Superior temporal gyrus (tissue), 1 donor: ENCODE measurements at regions not wholly inside any gene's neighbourhood (a gene's known extent, or its start where the extent isn't known, plus 50 kb on each side); places are given as distances from the start of the nearest gene placed in this dataset.
"Not testable (repeated sequence)": the region's sequence is repeated elsewhere in the genome, so short reads cannot be mapped to it uniquely, and the experiment has no call there.

Experiments
- DNase-seq: peaks from one replicate; pipeline ENCODE4 v3.0.0-alpha.2; 2016; ENCODE audit errors: extremely low spot score

- no peak for DNase-seq
These were observed 271.3 kb downstream of the FGFR2 start for GRCh38 chr10:121326905-121327304.

DNA sequence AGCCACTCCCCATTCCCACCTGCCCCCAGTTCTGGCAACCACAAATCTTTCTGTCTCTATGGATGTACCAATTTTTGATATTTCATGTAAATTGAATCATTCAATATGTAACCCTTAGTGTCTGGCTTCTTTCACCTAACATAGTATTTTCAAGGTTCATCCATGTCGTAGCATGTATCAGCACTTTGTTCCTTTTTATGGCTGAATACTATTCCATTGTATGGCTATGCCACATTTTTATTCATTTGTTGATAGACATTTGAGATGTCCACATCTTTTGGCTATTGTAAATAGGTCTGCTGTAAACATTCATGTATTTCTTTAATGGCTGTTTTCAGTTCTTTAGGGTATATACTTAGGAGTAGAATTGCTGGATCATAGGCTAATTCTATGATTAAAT lies 270.5 kb downstream of the FGFR2 start:
- no peak for DNase-seq

DNA sequence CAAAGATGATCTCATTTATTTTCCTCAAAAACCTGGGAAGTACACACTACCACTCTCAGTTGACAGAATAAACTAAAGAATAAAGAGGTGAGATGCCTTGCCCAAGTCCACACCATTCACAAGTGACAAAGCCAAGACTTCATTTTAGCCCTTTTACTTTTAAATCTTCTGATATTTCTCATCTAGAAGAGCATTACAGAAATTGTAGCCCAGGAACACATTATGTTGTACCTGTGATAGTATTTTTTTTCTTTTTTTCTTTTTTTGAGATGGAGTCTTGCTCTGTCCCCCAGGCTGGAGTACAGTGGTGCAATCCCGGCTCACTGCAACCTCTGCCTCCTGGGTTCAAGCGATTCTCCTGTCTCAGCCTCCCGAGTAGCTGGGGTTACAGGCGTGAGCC lies 268.6 kb downstream of the FGFR2 start:
- DNase-seq, result not testable (repeated sequence)

- DNase-seq, result no peak
These were observed 267.7 kb downstream of the FGFR2 start for GRCh38 chr10:121330563-121330962.

- no peak for DNase-seq
These were observed 265.9 kb downstream of the FGFR2 start for GRCh38 chr10:121332353-121332752.

DNA sequence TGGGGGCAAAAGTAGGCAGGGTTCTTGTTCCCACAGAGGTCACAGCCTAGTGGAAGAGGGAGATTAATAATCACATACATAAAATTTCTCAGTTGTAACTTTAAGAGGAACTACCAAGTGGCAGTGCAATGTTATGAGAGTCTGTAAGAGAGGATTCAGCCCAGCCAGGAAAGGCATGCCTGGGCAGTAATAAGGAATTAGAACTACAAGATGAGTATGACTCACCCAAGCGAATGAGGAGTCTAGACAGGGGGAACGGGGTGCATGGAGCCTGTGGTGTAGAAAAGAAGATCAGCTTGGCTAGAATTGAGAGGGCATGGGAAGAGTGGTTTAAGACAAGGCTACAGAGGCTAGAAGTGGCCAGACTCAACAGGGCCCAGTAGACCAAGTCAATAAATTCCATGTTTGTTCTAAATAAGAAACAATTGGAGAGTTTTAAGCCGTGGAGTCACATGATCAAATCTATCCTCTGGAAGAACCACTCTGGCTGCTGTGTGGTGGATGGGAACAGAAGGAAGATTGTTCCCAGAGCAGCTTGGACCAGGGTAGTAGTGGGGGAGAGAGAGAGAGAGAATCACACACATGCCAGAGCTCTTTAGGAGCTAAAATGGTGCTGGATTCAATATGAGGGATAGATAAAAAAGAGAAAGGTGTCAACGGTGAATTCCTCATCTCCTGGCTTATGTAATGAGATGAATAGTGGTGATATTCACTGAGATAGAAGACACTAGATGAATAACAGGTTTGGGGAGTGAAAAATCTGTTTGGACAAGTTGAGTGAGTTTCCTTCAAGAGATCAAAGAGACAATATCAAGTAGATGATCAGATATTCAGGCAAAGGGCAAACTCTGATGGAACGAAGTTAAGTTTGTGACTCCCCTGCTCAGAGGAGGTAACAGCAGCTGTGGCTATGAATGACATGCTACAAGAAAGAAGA lies 265.1 kb downstream of the FGFR2 start:
- DNase-seq, result peak; percentile 74

DNA sequence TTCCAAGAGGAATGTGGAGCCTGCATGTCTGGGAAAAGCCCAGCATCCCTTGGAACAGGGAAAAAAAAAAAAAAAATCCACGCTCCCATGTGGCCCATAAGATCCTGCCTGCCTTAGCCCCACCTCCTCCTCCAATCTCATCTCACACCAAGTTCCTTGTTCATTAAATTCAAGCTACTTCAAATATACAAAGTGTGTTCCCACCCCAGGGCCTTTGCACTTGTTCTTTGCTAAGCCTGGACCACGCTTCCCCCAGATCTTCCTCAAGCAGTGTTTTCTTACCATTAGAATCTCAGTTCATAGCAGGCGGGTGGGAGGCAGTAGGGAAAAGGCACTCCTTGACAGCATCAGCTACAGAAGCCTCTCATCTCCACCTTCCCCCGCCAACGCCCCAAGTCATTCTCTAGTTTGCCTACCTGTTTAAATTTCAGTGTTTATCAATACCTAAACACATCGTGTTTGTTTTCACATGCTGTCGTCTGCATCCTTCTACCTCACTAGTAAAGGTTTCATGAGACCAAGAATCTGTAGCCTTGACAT lies 262.8 kb downstream of the FGFR2 start:
- DNase-seq, result no peak

GRCh38 chr10:121337427-121337826 lies 260.8 kb downstream of the FGFR2 start:
- DNase-seq, result peak; percentile 19

DNA sequence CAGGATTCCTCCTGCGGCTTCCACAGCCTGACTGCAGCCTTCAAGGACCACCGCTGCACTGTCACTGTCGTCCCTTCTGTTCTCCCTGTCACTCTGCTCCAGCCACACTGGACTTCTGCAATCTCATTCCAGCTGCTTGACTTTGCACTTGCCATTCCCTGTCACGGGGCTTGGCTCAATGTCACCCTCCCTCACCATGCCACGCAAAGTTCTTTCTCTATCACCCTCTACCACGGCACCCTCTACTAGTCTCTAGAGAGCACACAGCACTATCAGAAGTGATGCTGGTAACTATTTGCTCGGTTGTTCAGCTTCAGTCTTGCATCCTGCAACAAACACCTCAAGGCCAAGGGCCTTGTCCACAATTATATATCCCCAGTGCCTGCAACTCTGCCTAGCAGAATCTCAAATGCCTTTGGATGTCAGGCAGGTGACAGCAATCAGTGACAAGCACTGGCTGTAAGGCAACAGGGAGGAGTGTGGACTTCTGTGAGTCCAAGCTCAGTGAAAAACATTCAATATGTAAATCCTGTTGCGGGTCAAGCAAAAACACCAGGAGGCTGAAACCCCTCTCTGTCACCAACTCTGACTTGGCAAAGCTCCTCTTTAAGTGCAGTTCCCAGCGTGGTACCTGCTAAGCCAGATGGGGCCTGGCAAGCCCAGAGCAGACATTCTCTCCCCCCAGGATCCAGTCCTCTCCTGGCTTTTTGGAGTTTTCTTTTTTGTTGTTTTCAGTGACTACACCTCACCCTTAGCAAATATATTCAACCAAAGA lies 259.9 kb downstream of the FGFR2 start:
- DNase-seq, result no peak

GRCh38 chr10:121339114-121339513 lies 259.1 kb downstream of the FGFR2 start:
- DNase-seq, result no peak

DNA sequence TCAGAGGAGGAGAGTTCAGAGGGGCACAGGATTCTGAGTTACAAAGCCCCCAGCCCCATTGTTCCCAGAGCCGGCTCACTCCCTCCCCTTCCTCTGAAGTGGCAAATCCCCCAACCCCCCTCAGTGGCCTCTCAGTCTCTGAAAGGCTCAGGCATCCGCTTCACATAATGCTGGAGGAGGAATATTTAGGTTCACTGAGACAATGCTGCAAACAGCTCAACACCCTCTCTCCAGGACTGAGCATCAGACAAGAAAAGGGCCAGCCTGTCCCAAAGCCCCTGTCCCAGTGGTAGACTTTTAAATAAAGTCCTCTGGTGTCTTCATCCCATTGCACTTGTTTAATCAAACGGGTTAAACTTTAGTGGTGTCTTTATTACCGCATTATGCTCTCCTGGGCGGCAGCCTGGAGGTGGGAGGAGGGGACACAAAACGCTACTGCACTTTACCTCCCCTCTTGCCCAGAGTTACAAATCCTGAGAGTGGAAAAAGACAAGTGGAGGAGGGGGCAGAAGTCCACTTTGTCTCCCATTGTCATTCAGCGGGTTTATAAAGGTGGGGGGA lies 257.9 kb downstream of the FGFR2 start:
- no peak for DNase-seq

DNA sequence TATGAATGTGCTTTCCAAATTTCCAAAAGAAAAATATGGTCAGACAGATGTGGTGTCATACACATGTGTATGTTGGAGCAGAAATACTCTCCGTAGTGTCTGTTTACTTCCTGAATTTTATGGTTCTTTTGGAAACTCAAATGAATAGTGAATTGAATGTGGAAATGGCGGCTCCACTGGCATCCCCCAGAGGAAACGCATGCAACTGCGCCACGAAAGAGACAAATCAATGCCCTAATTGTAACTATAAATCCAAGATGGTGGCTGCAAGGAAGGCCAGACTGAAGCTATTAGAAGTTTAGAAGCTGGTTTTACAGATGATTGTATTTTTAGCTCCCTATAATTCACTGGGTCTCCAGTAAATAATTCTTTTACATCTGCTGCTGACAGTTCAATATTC lies 246.7 kb downstream of the FGFR2 start:
- no peak for DNase-seq

GRCh38 chr10:121352231-121352855 lies 245.9 kb downstream of the FGFR2 start:
- DNase-seq, result no peak

- no peak for DNase-seq
These were observed 243.1 kb downstream of the FGFR2 start for GRCh38 chr10:121355161-121355560.

GRCh38 chr10:121356183-121356582 lies 242.1 kb downstream of the FGFR2 start:
- no peak for DNase-seq

DNA sequence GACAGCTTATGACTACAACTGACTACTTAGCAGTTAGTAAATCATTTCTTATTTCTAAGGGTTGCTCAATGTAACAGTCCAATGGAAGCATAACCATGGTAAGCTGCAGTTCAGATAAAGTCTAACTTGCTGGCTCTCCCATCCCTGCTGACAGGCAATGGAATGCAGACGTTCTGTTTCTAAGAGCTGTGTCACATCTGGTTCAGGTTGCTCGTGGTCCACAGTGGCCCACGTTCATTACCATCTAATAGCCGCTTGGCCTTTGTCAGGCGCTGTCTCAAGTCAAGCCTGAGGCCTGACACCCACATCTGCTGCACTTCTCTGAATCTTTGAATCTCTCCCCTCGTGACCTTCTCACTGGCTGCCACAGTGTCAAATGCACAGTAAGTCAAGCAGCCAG lies 240.8 kb downstream of the FGFR2 start:
- no peak for DNase-seq

DNA sequence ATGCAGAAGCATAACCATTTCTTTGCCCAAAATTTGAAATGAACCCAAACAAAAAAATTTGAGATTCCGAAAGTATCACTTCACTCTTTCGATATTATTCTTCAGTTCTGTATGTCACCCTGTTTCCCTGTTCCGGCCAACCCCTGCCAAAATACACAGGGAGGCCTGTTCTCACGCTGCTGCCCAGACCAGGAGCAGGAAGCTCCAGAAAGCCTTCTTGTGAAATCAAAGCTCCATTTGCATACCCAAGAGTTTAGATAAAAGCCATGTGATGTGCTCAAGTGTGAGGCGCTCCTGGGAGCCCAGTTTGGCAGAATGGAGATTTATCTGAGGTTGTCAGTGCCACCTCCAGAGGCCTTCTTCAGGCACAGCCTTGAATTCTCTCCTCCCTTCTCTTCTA lies 236.2 kb downstream of the FGFR2 start:
- no peak for DNase-seq

- DNase-seq, result no peak
These were observed 232.7 kb downstream of the FGFR2 start for GRCh38 chr10:121365566-121365965.

- peak; percentile 76 for DNase-seq
These were observed 229.8 kb downstream of the FGFR2 start for GRCh38 chr10:121368347-121369025.

- no peak for DNase-seq
These were observed 228.6 kb downstream of the FGFR2 start for GRCh38 chr10:121369616-121370015.

DNA sequence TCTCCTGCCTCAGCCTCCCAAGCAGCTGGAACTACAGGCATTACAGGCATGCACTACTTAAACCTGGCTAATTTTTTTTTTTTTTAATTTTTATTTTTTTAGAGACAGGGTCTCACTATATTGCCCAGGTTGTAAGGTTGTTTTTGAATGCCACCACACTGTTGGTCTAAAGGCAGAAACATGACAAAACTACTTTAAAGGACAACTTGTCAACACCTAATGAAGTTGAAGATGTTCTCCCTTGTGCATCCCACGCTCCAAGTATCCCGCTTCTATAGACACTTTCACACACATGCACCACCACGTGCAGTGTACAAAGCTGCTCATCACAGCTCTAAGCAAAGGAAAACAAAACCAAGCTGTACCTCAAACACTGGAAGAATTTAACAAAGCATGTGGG lies 226.4 kb downstream of the FGFR2 start:
- DNase-seq, result no peak
